ENCODE measurements at regions not wholly inside any gene's neighbourhood (a gene's known extent, or its start where the extent isn't known, plus 50 kb on each side); places are given as distances from the start of the nearest gene placed in this dataset.

DNA sequence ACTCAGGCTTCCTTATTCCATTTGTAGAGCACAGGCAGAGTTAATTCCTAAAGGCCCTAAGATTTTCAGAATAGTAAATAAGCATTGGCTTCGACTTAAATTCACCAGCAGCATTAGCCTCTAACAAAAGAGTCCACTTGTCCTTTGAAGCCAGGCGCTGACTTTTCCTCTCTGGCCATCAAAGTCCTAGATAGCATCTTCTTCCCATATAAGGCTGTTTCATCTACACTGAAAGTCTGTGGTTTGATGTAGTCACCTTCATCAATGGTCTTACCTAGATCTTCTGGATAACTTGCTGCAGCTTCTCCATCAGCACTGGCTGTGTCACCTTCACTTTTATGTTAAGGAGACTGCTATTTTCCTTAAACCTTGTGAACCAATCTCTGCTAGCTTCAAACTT, 118.3 kb upstream of the SOX6 start:
- H3K4me1 ChIP-seq (replicated peaks), result no peaks in the 10 kb centered on the region
- H3K4me3 ChIP-seq, result no peak overlapping the region
- H3K36me3 ChIP-seq, result no peaks in the 10 kb centered on the region
- H3K27me3 ChIP-seq (replicated peaks), result no peaks in the 10 kb centered on the region
- DNase-seq (ENCODE audit: low read depth in 1 of 2, low spot score in 2 of 2), result no peak
- no peaks in the 10 kb centered on the region for H3K9me3 ChIP-seq (replicated peaks)
- H3K27ac ChIP-seq, result no peak overlapping the region

DNA sequence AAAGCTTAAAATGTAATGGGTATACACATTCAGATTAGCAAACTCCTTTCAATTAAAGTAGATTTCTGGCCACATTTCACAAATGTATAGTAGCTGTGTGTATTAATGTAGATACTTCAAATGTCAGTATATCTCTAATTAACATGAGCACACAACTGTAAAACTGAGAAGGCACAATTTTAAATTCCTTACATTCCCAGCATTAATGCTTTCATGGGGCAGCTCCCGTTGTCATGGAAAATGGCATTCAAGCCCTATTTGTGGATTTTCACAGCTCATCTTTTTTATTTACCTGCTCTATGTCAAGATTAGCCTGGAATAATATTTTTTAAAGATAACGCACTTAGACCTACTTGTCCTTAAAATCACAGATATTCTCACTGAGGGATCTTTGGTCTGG, 113.6 kb upstream of the SOX6 start:
- Histone ChIP-seq H3K36me3 (no peaks in the 10 kb centered on the region), H3K27me3 (replicated peaks) (no peaks in the 10 kb centered on the region), H3K4me3 (no peak overlapping the region), H3K9me3 (replicated peaks) (no peaks in the 10 kb centered on the region), H3K27ac (no peak overlapping the region), H3K4me1 (replicated peaks) (no peaks in the 10 kb centered on the region)
- no peak for DNase-seq (ENCODE audit: low read depth in 1 of 2, low spot score in 2 of 2)

DNA sequence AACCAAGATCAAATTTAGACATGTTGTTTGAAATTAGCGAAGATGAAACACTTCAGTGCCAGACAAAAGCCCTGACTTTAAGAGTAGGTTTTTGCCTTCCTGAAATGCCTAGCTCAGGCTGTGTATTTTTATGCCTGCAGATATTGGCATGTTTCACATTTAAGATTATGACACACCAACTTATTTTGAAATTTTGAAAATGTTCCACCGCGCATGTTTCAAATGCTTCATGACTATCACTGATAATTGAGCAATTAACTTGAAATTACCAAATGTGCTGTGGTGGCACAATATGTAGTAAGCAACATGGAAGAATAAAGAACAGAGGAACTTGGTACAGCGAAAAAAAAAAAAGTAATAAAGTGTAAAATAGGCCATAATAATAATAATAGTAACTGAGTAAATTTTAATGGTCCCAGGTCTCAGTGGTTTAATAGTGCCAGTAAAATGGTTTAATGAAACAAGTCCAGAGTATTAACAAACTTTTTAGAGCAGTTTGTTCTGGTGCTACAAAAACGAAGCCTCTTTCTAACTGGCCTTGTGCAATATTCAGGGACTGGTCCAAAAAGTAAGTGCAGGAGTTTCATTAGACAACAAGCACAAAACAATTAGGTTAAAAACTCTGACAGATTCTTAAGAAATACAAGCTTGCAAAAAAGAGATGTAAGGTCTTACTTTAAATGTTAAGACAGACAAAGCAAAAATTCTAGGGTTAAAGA, 112.5 kb upstream of the SOX6 start:
- no peaks in the 10 kb centered on the region for H3K9me3 ChIP-seq (replicated peaks)
- no peaks in the 10 kb centered on the region for H3K4me1 ChIP-seq (replicated peaks)
- no peaks in the 10 kb centered on the region for H3K27me3 ChIP-seq (replicated peaks)
- H3K4me3 ChIP-seq, result no peak overlapping the region
- no peak for DNase-seq (ENCODE audit: low read depth in 1 of 2, low spot score in 2 of 2)
- H3K36me3 ChIP-seq, result no peaks in the 10 kb centered on the region
- no peak overlapping the region for H3K27ac ChIP-seq

DNA sequence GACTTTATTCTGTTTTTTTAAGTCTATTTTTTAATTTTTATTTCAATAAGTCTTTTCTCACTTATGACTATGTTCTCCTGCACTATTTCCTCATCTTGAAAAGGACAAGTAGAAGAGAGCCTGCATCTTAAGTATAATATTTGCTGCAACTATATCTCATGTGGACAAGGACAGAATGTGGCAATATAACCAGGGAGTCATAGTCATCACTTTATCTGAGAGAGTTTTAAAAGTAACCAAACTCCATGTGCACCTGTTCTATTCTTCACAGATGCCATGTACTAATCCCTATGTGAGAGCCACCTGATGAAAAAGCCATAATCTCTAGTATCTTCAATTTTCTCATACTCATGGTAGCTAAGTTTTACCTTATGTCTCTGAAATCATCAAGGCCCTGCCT, 104.2 kb upstream of the SOX6 start:
- Histone ChIP-seq H3K9me3 (replicated peaks) (no peaks in the 10 kb centered on the region), H3K4me3 (no peak overlapping the region), H3K27ac (no peak overlapping the region), H3K36me3 (no peaks in the 10 kb centered on the region), H3K4me1 (replicated peaks) (no peaks in the 10 kb centered on the region), H3K27me3 (replicated peaks) (no peaks in the 10 kb centered on the region)
- no peak for DNase-seq (ENCODE audit: low read depth in 1 of 2, low spot score in 2 of 2)

DNA sequence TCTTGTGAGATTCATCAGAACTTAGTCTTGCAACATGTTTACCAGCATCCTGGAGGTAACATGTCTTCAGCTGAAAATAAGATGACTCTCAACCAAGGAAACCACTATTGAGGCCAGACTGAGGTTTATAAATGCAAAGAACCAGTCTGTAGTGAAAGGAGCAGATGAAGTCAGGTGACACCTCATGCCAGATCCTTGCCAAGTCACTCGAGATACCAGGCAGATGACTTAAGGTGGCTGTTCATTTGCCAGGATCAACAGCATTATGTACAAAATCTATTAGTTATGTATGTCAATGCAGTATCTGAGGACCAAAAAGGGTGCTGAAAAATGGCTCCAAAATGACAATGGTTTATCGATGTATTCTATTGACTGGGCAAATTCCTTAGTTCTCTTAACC, 100.0 kb upstream of the SOX6 start:
- Histone ChIP-seq H3K27ac (no peak overlapping the region), H3K9me3 (replicated peaks) (no peaks in the 10 kb centered on the region), H3K4me1 (replicated peaks) (no peaks in the 10 kb centered on the region), H3K36me3 (no peaks in the 10 kb centered on the region), H3K27me3 (replicated peaks) (no peaks in the 10 kb centered on the region), H3K4me3 (no peak overlapping the region)
- DNase-seq (ENCODE audit: low read depth in 1 of 2, low spot score in 2 of 2), result no peak

DNA sequence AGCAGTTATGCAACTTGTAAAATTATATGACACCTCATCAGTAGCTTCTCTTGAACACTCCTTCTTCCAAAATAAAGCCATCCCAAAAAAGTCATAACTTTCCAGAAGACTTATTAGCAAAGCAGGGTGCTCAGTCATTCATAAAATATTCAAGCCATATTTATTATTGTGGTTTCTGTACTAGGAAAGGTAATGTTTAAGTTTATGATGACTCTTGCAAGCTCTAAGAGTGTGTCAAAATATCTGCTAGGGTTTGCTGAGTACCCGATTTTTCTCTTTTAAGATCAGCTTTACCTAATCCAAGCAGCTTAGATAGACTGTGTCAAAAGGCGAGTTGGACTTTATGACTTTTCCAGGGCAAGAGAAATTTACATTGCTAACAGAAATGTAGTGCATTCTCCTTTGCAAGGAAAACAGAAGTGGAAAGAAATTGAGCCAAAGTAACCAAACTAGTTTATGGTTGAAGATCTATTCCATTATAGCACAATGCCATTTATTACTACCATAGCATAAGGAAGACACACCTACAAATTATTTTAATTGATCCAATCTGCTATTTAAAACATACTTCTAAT, 98.0 kb upstream of the SOX6 start:
- DNase-seq (ENCODE audit: low read depth in 1 of 2, low spot score in 2 of 2), result no peak
- Histone ChIP-seq H3K4me3 (no peak overlapping the region), H3K27ac (no peak overlapping the region), H3K36me3 (no peaks in the 10 kb centered on the region), H3K27me3 (replicated peaks) (no peaks in the 10 kb centered on the region), H3K9me3 (replicated peaks) (no peaks in the 10 kb centered on the region), H3K4me1 (replicated peaks) (no peaks in the 10 kb centered on the region)

DNA sequence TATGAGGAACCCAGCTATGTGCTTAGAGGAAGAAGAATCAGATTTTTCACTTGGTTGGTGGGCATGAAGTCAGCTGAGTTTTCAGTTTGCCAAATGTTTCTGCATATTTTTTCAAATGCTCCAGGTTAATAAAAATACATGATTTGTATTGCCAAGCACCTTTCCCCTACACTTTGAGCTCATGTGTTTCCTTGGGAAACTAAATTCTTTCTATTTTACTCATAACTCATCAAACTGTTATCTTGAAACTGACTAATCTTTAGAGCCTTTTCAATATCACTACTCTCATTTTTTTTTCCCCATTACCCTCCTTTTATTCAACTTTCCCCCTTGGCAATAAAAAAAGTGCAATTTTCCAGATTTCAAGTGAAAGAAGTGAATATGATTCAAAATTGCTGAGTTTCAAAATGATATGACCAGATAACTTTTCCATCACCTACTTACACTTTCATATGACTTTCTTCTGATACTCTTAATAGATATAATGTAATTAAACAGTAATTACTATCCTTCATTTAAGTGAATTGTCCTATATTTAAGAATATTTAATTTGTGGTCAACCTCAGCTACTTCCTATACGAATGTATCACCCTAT, 91.9 kb upstream of the SOX6 start:
- DNase-seq (ENCODE audit: low read depth in 1 of 2, low spot score in 2 of 2), result no peak

DNA sequence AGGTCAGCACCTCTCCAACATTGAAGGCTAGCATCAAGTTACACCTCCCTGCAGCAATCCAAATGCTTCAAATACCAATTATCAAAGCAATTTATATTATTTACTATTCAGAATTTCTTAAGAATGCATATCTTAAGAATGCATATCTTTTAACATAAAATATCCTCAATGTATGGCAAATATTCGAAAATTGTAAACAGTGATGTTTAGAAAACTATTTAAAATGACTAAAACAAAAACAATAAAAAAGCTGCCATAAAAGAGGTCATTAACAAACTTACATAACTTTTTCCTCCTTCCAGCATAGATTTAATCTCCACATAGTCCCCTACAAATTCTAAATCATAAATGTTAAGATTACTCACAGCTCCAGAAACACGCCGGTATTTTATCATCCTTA, 85.1 kb upstream of the SOX6 start:
- Histone ChIP-seq H3K36me3 (no peaks in the 10 kb centered on the region), H3K4me1 (replicated peaks) (no peaks in the 10 kb centered on the region), H3K27me3 (replicated peaks) (no peaks in the 10 kb centered on the region), H3K27ac (no peak overlapping the region), H3K4me3 (no peak overlapping the region), H3K9me3 (replicated peaks) (no peaks in the 10 kb centered on the region)
- no peak for DNase-seq (ENCODE audit: low read depth in 1 of 2, low spot score in 2 of 2)

More for the DNA sequence above, 91.9 kb upstream of the SOX6 start:
- Histone ChIP-seq H3K4me3 (no peak overlapping the region), H3K9me3 (replicated peaks) (no peaks in the 10 kb centered on the region), H3K36me3 (no peaks in the 10 kb centered on the region), H3K27ac (no peak overlapping the region), H3K27me3 (replicated peaks) (no peaks in the 10 kb centered on the region), H3K4me1 (replicated peaks) (no peaks in the 10 kb centered on the region)

DNA sequence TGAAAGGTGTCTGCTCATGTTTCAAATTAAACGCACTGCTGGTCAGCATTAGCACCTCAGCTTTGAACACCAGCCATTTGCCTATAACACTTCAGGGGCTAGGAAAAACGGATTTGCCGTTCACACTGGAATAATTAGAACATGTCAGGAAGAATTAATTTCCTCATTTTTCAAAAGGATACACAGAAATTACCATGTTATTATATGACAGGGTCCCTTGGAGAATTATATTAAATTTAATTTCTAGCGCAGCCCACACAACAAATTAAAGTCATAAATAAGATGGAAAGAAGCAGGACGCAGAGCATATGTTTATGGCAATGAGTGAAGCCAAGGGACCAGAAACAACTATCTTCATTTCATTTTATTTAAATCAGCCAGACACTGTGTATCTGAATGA, 83.8 kb upstream of the SOX6 start:
- H3K27me3 ChIP-seq (replicated peaks), result no peaks in the 10 kb centered on the region
- no peak overlapping the region for H3K4me3 ChIP-seq
- no peak overlapping the region for H3K27ac ChIP-seq
- no peaks in the 10 kb centered on the region for H3K9me3 ChIP-seq (replicated peaks)
- no peaks in the 10 kb centered on the region for H3K4me1 ChIP-seq (replicated peaks)
- DNase-seq (ENCODE audit: low read depth in 1 of 2, low spot score in 2 of 2), result no peak
- no peaks in the 10 kb centered on the region for H3K36me3 ChIP-seq

DNA sequence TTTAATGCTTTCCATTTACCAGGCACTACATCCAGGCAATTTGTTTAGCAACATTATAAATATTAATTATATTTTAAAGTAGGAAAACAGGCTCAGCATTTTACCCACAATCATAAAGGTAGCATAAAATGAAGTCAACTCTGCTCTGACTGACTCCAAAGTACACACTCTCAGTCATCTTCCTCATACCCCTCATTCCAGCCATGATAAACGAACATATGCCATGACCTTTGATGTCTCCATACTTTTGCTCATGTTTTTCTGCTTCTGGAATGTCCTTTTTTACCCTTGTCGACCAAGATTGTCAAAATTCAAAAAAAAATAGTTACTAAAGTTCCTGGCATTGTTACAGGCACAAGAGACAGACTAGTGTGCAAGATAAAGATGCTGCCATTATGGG, 77.7 kb upstream of the SOX6 start:
- Histone ChIP-seq H3K27me3 (replicated peaks) (no peaks in the 10 kb centered on the region), H3K4me3 (no peak overlapping the region), H3K9me3 (replicated peaks) (peaks cover 4% of the 10 kb centered on the region; the same call in 1 of the 2 replicates), H3K4me1 (replicated peaks) (no peaks in the 10 kb centered on the region; the same call in 1 of the 2 replicates), H3K36me3 (no peaks in the 10 kb centered on the region), H3K27ac (no peak overlapping the region)
- no peak for DNase-seq (ENCODE audit: low read depth in 1 of 2, low spot score in 2 of 2)

DNA sequence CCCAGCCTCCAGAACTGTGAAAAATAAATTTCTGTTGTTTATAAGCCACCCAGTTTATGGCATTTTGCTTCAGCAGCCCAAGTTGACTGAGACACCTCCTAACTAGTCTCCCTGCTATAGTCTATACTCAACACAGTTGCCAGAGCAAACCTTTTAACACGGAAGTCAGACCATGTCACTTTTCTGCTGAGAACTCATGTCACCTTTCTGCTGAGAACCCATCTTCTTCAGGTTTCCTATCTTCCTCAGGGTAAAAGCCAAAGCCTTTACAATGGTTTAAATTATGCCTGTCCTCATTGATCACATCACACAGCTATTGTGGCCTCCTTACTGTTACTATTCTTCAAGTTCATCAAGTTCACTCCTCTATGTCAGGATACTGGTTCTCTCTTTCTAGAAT, 74.3 kb upstream of the SOX6 start:
- H3K4me3 ChIP-seq, result no peak overlapping the region
- peaks cover 4% of the 10 kb centered on the region; the same call in 1 of the 2 replicates for H3K9me3 ChIP-seq (replicated peaks)
- H3K27me3 ChIP-seq (replicated peaks), result no peaks in the 10 kb centered on the region
- no peaks in the 10 kb centered on the region; the same call in 1 of the 2 replicates for H3K4me1 ChIP-seq (replicated peaks)
- H3K27ac ChIP-seq, result no peak overlapping the region
- no peak for DNase-seq (ENCODE audit: low read depth in 1 of 2, low spot score in 2 of 2)
- no peaks in the 10 kb centered on the region for H3K36me3 ChIP-seq

DNA sequence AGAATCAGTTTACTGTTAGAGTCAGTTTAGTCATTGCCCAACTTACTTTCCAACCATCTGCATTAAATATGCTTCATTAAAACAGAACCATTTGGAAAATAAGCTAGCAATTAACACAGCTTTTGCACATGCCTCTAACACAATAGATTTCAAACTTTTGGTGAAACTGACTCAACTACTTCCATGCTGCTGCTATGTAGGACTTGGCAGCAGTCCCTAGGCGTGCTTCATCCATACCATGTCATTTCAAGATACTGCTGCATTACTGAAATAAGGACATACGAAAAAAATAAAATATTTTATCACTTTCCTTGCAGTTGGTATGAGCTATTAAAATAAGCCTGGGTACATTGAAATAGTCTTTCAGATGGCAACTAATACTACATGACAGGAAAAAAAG, 65.5 kb upstream of the SOX6 start:
- Histone ChIP-seq H3K36me3 (no peaks in the 10 kb centered on the region), H3K4me1 (replicated peaks) (no peaks in the 10 kb centered on the region), H3K4me3 (no peak overlapping the region), H3K27me3 (replicated peaks) (no peaks in the 10 kb centered on the region), H3K27ac (no peak overlapping the region), H3K9me3 (replicated peaks) (no peaks in the 10 kb centered on the region)
- DNase-seq (ENCODE audit: low read depth in 1 of 2, low spot score in 2 of 2), result no peak

DNA sequence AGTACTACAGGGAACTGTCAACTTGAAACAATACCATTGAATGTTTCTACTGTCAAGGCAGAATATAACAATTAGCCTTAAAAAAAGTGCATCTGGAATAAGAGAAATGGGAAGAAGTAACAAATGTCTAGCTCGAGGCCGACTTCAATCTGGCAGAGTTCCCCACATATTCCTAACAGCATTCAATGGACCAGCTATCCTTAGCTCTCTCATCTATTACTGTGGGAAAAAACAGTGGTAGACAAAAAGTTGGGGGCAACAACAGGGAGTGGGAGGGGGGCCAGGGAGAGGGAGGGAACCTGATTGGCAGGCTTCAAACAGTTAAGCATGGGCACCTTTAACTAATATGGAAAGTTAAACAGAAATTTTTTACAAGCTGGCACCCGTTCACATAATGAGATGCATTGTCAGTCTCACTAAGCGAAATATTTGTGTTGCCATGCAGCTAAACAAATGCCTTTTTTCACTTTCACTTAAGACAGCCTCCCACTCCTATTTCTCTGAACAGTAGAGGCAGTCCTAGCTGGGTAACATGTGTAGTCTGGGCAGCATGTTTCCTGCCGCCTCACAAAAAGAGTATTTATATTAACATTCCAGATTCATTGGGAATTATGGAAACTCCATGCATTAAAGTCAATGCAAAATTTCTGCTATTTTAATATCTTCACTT, 62.2 kb upstream of the SOX6 start:
- Histone ChIP-seq H3K4me1 (replicated peaks) (no peaks in the 10 kb centered on the region), H3K36me3 (no peaks in the 10 kb centered on the region), H3K27me3 (replicated peaks) (no peaks in the 10 kb centered on the region), H3K9me3 (replicated peaks) (no peaks in the 10 kb centered on the region), H3K4me3 (no peak overlapping the region), H3K27ac (no peak overlapping the region)
- no peak for DNase-seq (ENCODE audit: low read depth in 1 of 2, low spot score in 2 of 2)

DNA sequence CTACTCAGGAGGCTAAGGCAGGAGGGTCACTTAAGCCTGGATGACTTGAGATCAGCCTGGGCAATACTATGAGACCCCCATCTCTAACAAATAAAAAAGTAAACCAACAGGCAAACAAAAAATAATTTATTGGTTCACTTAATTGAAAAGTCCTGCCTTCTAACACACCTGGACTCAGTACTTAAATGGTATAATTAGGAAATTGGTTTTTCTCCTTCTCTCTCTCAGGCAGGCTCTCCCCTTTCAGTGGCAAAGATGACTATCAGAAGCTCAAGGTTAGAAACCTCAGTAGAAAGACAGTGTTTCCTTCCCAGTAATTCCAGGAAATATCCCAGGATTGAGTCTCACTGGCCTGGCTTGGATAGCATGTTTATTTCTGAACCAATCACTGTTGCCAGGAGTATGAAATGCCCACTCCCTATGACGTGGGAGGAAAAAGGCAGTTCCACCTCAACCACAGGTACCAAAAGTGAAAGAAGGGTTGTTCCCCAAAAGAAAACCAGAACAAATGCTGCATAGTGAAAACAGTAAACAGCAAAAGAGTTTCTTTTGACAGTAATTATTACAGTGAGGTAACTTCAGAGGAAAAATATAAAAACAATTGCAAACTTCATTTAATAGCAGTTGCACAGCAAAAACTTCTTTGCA, 56.3 kb upstream of the SOX6 start:
- H3K27me3 ChIP-seq (replicated peaks), result no peaks in the 10 kb centered on the region
- no peaks in the 10 kb centered on the region for H3K9me3 ChIP-seq (replicated peaks)
- H3K27ac ChIP-seq, result no peak overlapping the region
- H3K36me3 ChIP-seq, result no peaks in the 10 kb centered on the region
- H3K4me1 ChIP-seq (replicated peaks), result no peaks in the 10 kb centered on the region
- H3K4me3 ChIP-seq, result no peak overlapping the region
- no peak for DNase-seq (ENCODE audit: low read depth in 1 of 2, low spot score in 2 of 2)
